HG02938 (cell line): ENCODE measurements at regions not wholly inside any gene's neighbourhood (a gene's known extent, or its start where the extent isn't known, plus 50 kb on each side); places are given as distances from the start of the nearest gene placed in this dataset.
"Not testable (repeated sequence)": the region's sequence is repeated elsewhere in the genome, so short reads cannot be mapped to it uniquely, and the experiment has no call there.

Source experiments
- ATAC-seq: cut with Tn5 transposase; IDR thresholded peaks from one replicate; pipeline ENCODE4 v1.9.1; 2021; ENCODE audit warnings: mild to moderate bottlenecking, moderate library complexity; ENCODE audit not compliant: unreplicated experiment

GRCh38 chr2:3899536-3900155, 196.3 kb downstream of the DCDC2C start:
- ATAC-seq: no peak

- ATAC-seq: no peak
Observed at GRCh38 chr2:3902131-3902530, 198.8 kb downstream of the DCDC2C start.

- ATAC-seq: no peak
Observed at GRCh38 chr2:3904061-3904460, 200.7 kb downstream of the DCDC2C start.

- not testable (repeated sequence) for ATAC-seq
Observed at GRCh38 chr2:3908498-3908897, 205.1 kb downstream of the DCDC2C start.

- no peak for ATAC-seq
Observed at GRCh38 chr2:3911882-3912455, 208.6 kb downstream of the DCDC2C start.

GRCh38 chr2:3913166-3913565, 209.8 kb downstream of the DCDC2C start:
- ATAC-seq: no peak

- no peak for ATAC-seq
Observed at GRCh38 chr2:3914241-3914640, 210.9 kb downstream of the DCDC2C start.

GRCh38 chr2:3927031-3927430, 223.7 kb downstream of the DCDC2C start:
- no peak for ATAC-seq

- no peak for ATAC-seq
Observed at GRCh38 chr2:3929374-3929773, 226.0 kb downstream of the DCDC2C start.

- no peak for ATAC-seq
Observed at GRCh38 chr2:3930246-3930645, 226.9 kb downstream of the DCDC2C start.

GRCh38 chr2:3940661-3941060, 237.3 kb downstream of the DCDC2C start:
- no peak for ATAC-seq

- ATAC-seq: no peak
Observed at GRCh38 chr2:3942841-3943240, 239.5 kb downstream of the DCDC2C start.

- no peak for ATAC-seq
Observed at GRCh38 chr2:3944071-3944470, 240.7 kb downstream of the DCDC2C start.

- ATAC-seq: no peak
Observed at GRCh38 chr2:3944841-3945240, 241.5 kb downstream of the DCDC2C start.

- no peak for ATAC-seq
Observed at GRCh38 chr2:3948191-3948590, 244.8 kb downstream of the DCDC2C start.

- ATAC-seq: no peak
Observed at GRCh38 chr2:3951131-3951954, 248.0 kb downstream of the DCDC2C start.

GRCh38 chr2:3952866-3953516, 249.6 kb downstream of the DCDC2C start:
- ATAC-seq: no peak

- no peak for ATAC-seq
Observed at GRCh38 chr2:3954261-3954660, 250.9 kb downstream of the DCDC2C start.

GRCh38 chr2:3956406-3956805, 253.0 kb downstream of the DCDC2C start:
- ATAC-seq: no peak

GRCh38 chr2:3956892-3957291, 253.5 kb downstream of the DCDC2C start:
- no peak for ATAC-seq

- no peak for ATAC-seq
Observed at GRCh38 chr2:3958465-3958864, 255.1 kb downstream of the DCDC2C start.

GRCh38 chr2:3958969-3959368, 255.6 kb downstream of the DCDC2C start:
- ATAC-seq: no peak
